ENCODE measurements at regions not wholly inside any gene's neighbourhood (a gene's known extent, or its start where the extent isn't known, plus 50 kb on each side); places are given as distances from the start of the nearest gene placed in this dataset.
"Not testable (repeated sequence)": the region's sequence is repeated elsewhere in the genome, so short reads cannot be mapped to it uniquely, and the experiment has no call there.

- WGBS, 2 donors, result 78 to 87% methylated on average over 3 of the region's 3 CpGs
- no peaks in the 10 kb centered on the region for H3K9me3 ChIP-seq
- TF ChIP-seq POLR2A (IDR thresholded peaks at IDR 0.05) (no peak), EP300 (IDR thresholded peaks at IDR 0.05) (no peak)
- TF ChIP-seq, protein P1, sequence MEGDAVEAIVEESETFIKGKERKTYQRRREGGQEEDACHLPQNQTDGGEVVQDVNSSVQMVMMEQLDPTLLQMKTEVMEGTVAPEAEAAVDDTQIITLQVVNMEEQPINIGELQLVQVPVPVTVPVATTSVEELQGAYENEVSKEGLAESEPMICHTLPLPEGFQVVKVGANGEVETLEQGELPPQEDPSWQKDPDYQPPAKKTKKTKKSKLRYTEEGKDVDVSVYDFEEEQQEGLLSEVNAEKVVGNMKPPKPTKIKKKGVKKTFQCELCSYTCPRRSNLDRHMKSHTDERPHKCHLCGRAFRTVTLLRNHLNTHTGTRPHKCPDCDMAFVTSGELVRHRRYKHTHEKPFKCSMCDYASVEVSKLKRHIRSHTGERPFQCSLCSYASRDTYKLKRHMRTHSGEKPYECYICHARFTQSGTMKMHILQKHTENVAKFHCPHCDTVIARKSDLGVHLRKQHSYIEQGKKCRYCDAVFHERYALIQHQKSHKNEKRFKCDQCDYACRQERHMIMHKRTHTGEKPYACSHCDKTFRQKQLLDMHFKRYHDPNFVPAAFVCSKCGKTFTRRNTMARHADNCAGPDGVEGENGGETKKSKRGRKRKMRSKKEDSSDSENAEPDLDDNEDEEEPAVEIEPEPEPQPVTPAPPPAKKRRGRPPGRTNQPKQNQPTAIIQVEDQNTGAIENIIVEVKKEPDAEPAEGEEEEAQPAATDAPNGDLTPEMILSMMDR (IDR thresholded peaks at IDR 0.05), result no peak
Observed at GRCh38 chr5:101539315-101539714, 636.2 kb upstream of the ST8SIA4 start.

DNA sequence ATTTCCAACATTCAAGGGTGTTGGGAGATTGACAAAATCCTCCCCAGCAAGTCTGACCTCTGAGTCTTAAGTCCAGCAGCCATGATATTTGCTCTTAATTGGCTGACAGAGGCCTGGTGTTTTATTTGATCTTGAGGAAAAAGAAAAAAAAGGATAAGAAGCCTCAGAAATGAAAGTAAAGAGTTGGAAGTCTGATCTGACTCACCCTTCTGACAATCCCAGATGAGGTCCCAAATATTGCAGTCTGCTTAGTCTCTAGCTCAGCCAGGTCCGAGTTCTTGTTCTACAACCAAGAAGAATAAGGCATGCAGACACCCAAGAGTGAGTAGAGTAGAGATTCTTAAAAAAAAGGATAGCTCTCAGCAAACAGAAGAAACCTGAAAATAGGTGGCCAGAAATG is 632.5 kb upstream of the ST8SIA4 start:
- TF ChIP-seq, protein P1 (IDR thresholded peaks at IDR 0.05), result no peak
- TF ChIP-seq POLR2A (IDR thresholded peaks at IDR 0.05), result no peak
- TF ChIP-seq EP300 (IDR thresholded peaks at IDR 0.05), result no peak
- Histone ChIP-seq H3K4me3 (no peak overlapping the region), H3K9me3 (no peaks in the 10 kb centered on the region), H3K27ac (no peak overlapping the region), H3K27me3 (no peaks in the 10 kb centered on the region), H3K36me3 (no peaks in the 10 kb centered on the region), H3K4me1 (no peaks in the 10 kb centered on the region)
- 81 to 86% methylated on average over 1 of the region's 1 CpG for WGBS, 2 donors
- DNase-seq (ENCODE audit: low spot score in 2 of 2), result no peak

More at GRCh38 chr5:101539315-101539714, 636.2 kb upstream of the ST8SIA4 start:
- Histone ChIP-seq H3K4me1 (no peaks in the 10 kb centered on the region), H3K4me3 (no peak overlapping the region), H3K27me3 (no peaks in the 10 kb centered on the region), H3K36me3 (no peaks in the 10 kb centered on the region), H3K27ac (no peak overlapping the region)
- no peak for DNase-seq (ENCODE audit: low spot score in 2 of 2)

DNA sequence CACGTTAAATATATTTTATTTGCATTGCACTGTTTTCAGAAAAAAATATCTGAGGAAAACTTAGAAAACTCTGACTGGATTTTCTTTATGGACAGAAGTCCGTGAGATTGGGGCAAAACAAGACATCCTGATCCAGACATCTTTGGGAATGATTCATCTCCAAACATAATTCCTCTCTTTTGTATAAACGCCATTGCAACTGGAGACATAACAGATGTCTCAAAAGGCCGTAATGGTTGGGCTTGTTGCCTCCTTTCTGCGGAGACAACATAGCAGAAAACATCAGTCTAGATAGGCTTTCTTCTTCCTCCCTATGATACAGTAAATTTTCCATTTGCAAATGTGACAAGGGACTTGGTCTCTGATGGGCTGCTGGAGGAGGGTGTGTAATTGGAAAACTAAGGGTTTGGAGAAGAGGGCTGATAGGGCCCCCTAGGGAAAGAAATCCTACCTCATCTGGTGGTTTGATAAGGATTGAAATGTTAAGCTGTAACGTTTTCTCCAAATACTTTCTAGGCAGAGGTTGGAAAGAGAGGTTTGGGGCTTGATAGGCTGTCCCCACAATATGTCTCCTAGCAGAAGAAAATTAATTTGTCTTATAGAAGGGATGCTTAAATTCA is 631.5 kb upstream of the ST8SIA4 start:
- WGBS, 2 donors, result 65 to 69% methylated on average over 6 of the region's 6 CpGs
- Histone ChIP-seq H3K9me3 (no peaks in the 10 kb centered on the region), H3K4me1 (no peaks in the 10 kb centered on the region), H3K27me3 (no peaks in the 10 kb centered on the region), H3K36me3 (no peaks in the 10 kb centered on the region), H3K27ac (no peak overlapping the region), H3K4me3 (no peak overlapping the region)
- TF ChIP-seq, protein P1 (IDR thresholded peaks at IDR 0.05), result no peak
- no peak for TF ChIP-seq EP300 (IDR thresholded peaks at IDR 0.05)
- TF ChIP-seq POLR2A (IDR thresholded peaks at IDR 0.05), result no peak
- DNase-seq (ENCODE audit: low spot score in 2 of 2), result no peak

DNA sequence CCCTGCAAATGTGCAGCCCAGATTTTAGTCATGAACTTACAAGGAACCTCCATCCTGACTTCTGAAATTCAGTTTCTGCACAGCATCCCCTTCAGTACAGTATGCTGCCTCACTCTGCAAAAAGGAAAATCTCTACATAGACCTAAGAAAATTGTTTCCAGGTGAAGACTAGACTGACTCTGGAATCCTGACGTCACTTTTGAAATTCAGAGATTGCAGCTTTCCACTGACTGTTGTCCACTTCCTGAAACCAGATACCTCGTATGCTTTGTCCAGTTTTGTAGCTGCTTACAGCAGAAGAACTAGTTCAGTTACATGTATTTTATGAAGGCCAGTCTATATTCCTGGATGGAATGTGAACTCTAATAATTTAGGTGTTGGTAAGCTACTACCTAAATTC is 629.3 kb upstream of the ST8SIA4 start:
- no peak for DNase-seq (ENCODE audit: low spot score in 2 of 2)
- no peaks in the 10 kb centered on the region for H3K27me3 ChIP-seq
- H3K36me3 ChIP-seq, result no peaks in the 10 kb centered on the region
- TF ChIP-seq, protein P1 (IDR thresholded peaks at IDR 0.05), result no peak
- TF ChIP-seq POLR2A (IDR thresholded peaks at IDR 0.05), result no peak
- TF ChIP-seq EP300 (IDR thresholded peaks at IDR 0.05), result no peak
- H3K4me3 ChIP-seq, result no peak overlapping the region
- 28 to 38% methylated on average over 2 of the region's 2 CpGs for WGBS, 2 donors
- no peak overlapping the region for H3K27ac ChIP-seq
- H3K9me3 ChIP-seq, result peaks cover 0 to 14% (median 0%) of the 10 kb centered on the region in 4 donors
- H3K4me1 ChIP-seq, result no peaks in the 10 kb centered on the region

- DNase-seq (ENCODE audit: low spot score in 2 of 2), result no peak
- 69 to 72% methylated on average over 3 of the region's 3 CpGs for WGBS, 2 donors
- no peak overlapping the region for H3K4me3 ChIP-seq
- no peak overlapping the region for H3K27ac ChIP-seq
- no peaks in the 10 kb centered on the region for H3K4me1 ChIP-seq
- peaks cover 0 to 20% (median 0%) of the 10 kb centered on the region in 4 donors for H3K9me3 ChIP-seq
- H3K27me3 ChIP-seq, result no peaks in the 10 kb centered on the region
- H3K36me3 ChIP-seq, result no peaks in the 10 kb centered on the region
- TF ChIP-seq, protein P1 (IDR thresholded peaks at IDR 0.05), result no peak
- TF ChIP-seq EP300 (IDR thresholded peaks at IDR 0.05) (no peak), POLR2A (IDR thresholded peaks at IDR 0.05) (no peak)
Observed at GRCh38 chr5:101531026-101531425, 627.9 kb upstream of the ST8SIA4 start.

DNA sequence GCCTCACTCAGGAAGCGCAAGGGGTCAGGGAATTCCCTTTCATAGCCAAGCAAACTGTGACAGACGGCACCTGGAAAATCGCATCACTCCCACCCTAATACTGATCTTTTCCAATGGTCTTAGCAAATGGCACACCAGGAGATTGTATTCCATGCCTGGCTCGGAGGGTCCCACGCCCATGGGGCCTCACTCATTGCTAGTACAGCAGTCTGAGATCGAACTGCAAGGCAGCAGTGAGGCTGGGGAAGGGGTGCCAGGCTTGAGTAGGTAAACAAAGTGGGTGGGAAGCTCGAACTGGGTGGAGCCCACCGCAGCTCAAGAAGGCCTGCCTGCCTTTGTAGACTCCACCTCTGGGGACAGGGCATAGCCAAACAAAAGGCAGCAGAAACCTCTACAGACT is 626.0 kb upstream of the ST8SIA4 start:
- DNase-seq (ENCODE audit: low spot score in 2 of 2); H3K27me3 ChIP-seq: not testable (repeated sequence)

More for the DNA sequence above, 626.0 kb upstream of the ST8SIA4 start:
- H3K4me3 ChIP-seq, H3K36me3 ChIP-seq, H3K27ac ChIP-seq, H3K4me1 ChIP-seq: not testable (repeated sequence)
- peaks cover 0 to 22% (median 0%) of the 10 kb centered on the region in 4 donors for H3K9me3 ChIP-seq
- WGBS, 2 donors, result 83 to 89% methylated on average over 8 of the region's 8 CpGs
